PC-9 (cell line): ENCODE measurements at regions not wholly inside any gene's neighbourhood (a gene's known extent, or its start where the extent isn't known, plus 50 kb on each side); places are given as distances from the start of the nearest gene placed in this dataset.

Source experiments
- BruUV-seq: library from RNA; stranded (reverse); fragments of 400-500 nt; replicated peaks from 2 replicates; lab custom pipeline; 2021; lab: Mats Ljungman, UMichigan
- CTCF ChIA-PET: fragments of 300-600 bp; sonication (Branson Sonifier 250); formaldehyde crosslinking; loops from one replicate; lab custom pipeline; 2022; ENCODE audit warnings: antibody characterized with exemption; lab: Charles Lee
- POLR2A ChIA-PET: fragments of 300-600 bp; sonication (Branson Sonifier 250); formaldehyde crosslinking; loops from one replicate; lab custom pipeline; 2022; ENCODE audit warnings: antibody characterized with exemption; ENCODE audit not compliant: unreplicated experiment; lab: Charles Lee
- DNase-seq, 2 experiments: peaks; one replicate each; pipeline versions ENCODE4 v3.0.0 to v3.0.0-alpha.2; 2015 to 2022; ENCODE audit warnings: mixed read lengths in 1 of 2
- H2AFZ ChIP-seq: fragments of 200-600 bp; sonication (generic); 2 replicates; pipeline ENCODE4 v1.8.1; 2017; ENCODE audit warnings: antibody characterized with exemption
- H3F3A ChIP-seq: fragments of 200-600 bp; sonication (generic); 2 replicates; pipeline ENCODE4 v1.8.1; 2017; ENCODE audit warnings: antibody characterized with exemption, mild to moderate bottlenecking, low read depth; ENCODE audit not compliant: insufficient read depth
- H3K27ac ChIP-seq: fragments of 200-600 bp; sonication (generic); 2 replicates; pipeline ENCODE4 v1.6.1; 2016; ENCODE audit warnings: mixed run types
- H3K27me3 ChIP-seq: fragments of 200-600 bp; sonication (generic); 2 replicates; pipeline ENCODE4 v1.6.1; 2016; ENCODE audit warnings: low read depth, mixed run types; ENCODE audit not compliant: insufficient read depth
- H3K36me3 ChIP-seq: fragments of 200-600 bp; sonication (generic); 2 replicates; pipeline ENCODE4 v1.6.1; 2016; ENCODE audit warnings: low read depth, mixed run types
- H3K4me1 ChIP-seq: fragments of 200-600 bp; sonication (generic); replicated peaks from 2 replicates; pipeline ENCODE4 v1.6.1; 2016; ENCODE audit warnings: mixed run types; ENCODE audit not compliant: insufficient read depth
- H3K4me2 ChIP-seq: fragments of 200-600 bp; sonication (generic); 2 replicates; pipeline ENCODE4 v1.6.1; 2017; ENCODE audit warnings: mixed run types
- H3K4me3 ChIP-seq: fragments of 200-600 bp; sonication (generic); 2 replicates; pipeline ENCODE4 v1.6.1; 2016; ENCODE audit warnings: mixed run types
- H3K79me2 ChIP-seq: fragments of 200-600 bp; sonication (generic); 2 replicates; pipeline ENCODE4 v1.6.1; 2017; ENCODE audit warnings: low read depth, mixed run types
- H3K9me2 ChIP-seq: fragments of 200-600 bp; sonication (generic); 2 replicates; pipeline ENCODE4 v1.8.1; 2017; ENCODE audit warnings: mild to moderate bottlenecking; ENCODE audit not compliant: insufficient read depth
- H3K9me3 ChIP-seq: fragments of 200-600 bp; sonication (generic); 2 replicates; pipeline ENCODE4 v1.8.1; 2016; ENCODE audit warnings: low read depth; ENCODE audit not compliant: insufficient read depth
- H4K20me1 ChIP-seq: fragments of 200-600 bp; sonication (generic); 2 replicates; pipeline ENCODE4 v1.8.1; 2017; ENCODE audit not compliant: insufficient read depth
- CTCF ChIP-seq: fragments of 200-600 bp; sonication (generic); conservative IDR thresholded peaks from 2 replicates; pipeline ENCODE4 v1.6.1; 2017; ENCODE audit warnings: mixed run types, antibody characterized with exemption, mild to moderate bottlenecking, moderate library complexity
- EZH2 ChIP-seq: fragments of 200-600 bp; sonication (generic); IDR thresholded peaks from 2 replicates; pipeline ENCODE4 v1.8.0; 2017; ENCODE audit warnings: antibody characterized with exemption, low read depth
- intact Hi-C: fragments of 100-400 bp; cut with micrococcal nuclease; formaldehyde crosslinking; loops from one replicate; pipeline ENCODE4 v1.10.0; 2022; ENCODE audit not compliant: unreplicated experiment

GRCh38 chr5:30605693-30606268 is 587.7 kb upstream of the CDH6 start:
- Histone ChIP-seq H3K27me3 (no peaks in the 10 kb centered on the region), H3K9me3 (no peaks in the 10 kb centered on the region), H3K79me2 (no peaks in the 10 kb centered on the region), H3K4me1 (no peaks in the 10 kb centered on the region), H3K4me2 (no peak overlapping the region), H4K20me1 (no peaks in the 10 kb centered on the region), H3F3A (no peaks in the 10 kb centered on the region), H3K4me3 (no peak overlapping the region), H3K27ac (no peak overlapping the region), H3K9me2 (no peaks in the 10 kb centered on the region), H2AFZ (no peak overlapping the region), H3K36me3 (no peaks in the 10 kb centered on the region)
- TF ChIP-seq EZH2 (no peak), CTCF (no peak)
- POLR2A ChIA-PET = no interaction called here
- intact Hi-C loops = no loop called here
- DNase-seq = no peak
- CTCF ChIA-PET = no interaction called here
- no TSS peak for BruUV-seq

GRCh38 chr5:30604648-30605262 is 588.7 kb upstream of the CDH6 start:
- no peak overlapping the region for H2AFZ ChIP-seq
- intact Hi-C loops = no loop called here
- no peaks in the 10 kb centered on the region for H3K79me2 ChIP-seq
- H3K9me2 ChIP-seq = no peaks in the 10 kb centered on the region
- no peaks in the 10 kb centered on the region for H3F3A ChIP-seq
- H3K9me3 ChIP-seq = no peaks in the 10 kb centered on the region
- H3K4me3 ChIP-seq = no peak overlapping the region
- no peaks in the 10 kb centered on the region for H3K36me3 ChIP-seq
- H4K20me1 ChIP-seq = no peaks in the 10 kb centered on the region
- ChIA-PET CTCF (no interaction called here), POLR2A (no interaction called here)
- no TSS peak for BruUV-seq
- H3K4me1 ChIP-seq = no peaks in the 10 kb centered on the region
- TF ChIP-seq CTCF = no peak
- TF ChIP-seq EZH2 = no peak
- no peak overlapping the region for H3K4me2 ChIP-seq
- no peak for DNase-seq
- H3K27me3 ChIP-seq = no peaks in the 10 kb centered on the region
- H3K27ac ChIP-seq = no peak overlapping the region

GRCh38 chr5:30600892-30601291 is 592.6 kb upstream of the CDH6 start:
- Histone ChIP-seq H3K36me3 (no peaks in the 10 kb centered on the region), H3K27me3 (no peaks in the 10 kb centered on the region), H3K79me2 (no peaks in the 10 kb centered on the region), H3K9me3 (no peaks in the 10 kb centered on the region), H3K9me2 (no peaks in the 10 kb centered on the region), H4K20me1 (no peaks in the 10 kb centered on the region), H3K27ac (no peak overlapping the region), H3K4me2 (no peak overlapping the region), H3K4me1 (no peaks in the 10 kb centered on the region), H3K4me3 (no peak overlapping the region), H3F3A (no peaks in the 10 kb centered on the region), H2AFZ (no peak overlapping the region)
- POLR2A ChIA-PET = no interaction called here
- CTCF ChIA-PET = no interaction called here
- TF ChIP-seq EZH2 = no peak
- BruUV-seq = no TSS peak
- intact Hi-C loops = no loop called here
- DNase-seq = no peak
